GM21447 (cell line): ENCODE measurements at regions not wholly inside any gene's neighbourhood (a gene's known extent, or its start where the extent isn't known, plus 50 kb on each side); places are given as distances from the start of the nearest gene placed in this dataset.
A peak's percentile ranks its signal among the peaks of the same experiment; 100 is the strongest.

ENCODE experiments used
- ATAC-seq: cut with Tn5 transposase; IDR thresholded peaks from one replicate; pipeline ENCODE4 v1.9.1; 2021; ENCODE audit not compliant: unreplicated experiment

- no peak for ATAC-seq
Measured at GRCh38 chr7:18354108-18355085, 141.2 kb upstream of the HDAC9 start.

DNA sequence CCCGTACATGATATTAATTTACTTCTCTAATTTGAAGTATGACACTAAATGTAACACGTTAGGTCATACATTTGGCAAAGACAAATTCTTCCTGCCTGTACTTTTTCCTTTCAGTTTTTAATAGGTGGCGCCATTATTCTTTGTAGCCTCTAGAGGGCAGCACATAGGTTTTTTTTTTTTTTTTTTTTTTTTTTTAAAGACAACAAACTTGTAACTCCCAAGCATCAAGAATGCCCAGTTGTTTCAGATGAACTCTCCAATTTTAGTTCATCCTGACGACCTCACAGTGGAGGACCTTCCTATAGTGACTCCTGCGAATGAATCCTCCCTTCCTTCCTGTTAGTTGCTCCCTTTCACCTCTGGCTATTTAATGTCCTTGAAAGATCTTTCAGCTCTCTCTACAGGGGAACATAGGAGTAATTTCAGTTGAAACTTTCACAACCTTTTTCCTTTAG is 139.3 kb upstream of the HDAC9 start:
- peak; percentile 50 for ATAC-seq

- ATAC-seq, result no peak
Measured at GRCh38 chr7:18357691-18358090, 137.9 kb upstream of the HDAC9 start.

DNA sequence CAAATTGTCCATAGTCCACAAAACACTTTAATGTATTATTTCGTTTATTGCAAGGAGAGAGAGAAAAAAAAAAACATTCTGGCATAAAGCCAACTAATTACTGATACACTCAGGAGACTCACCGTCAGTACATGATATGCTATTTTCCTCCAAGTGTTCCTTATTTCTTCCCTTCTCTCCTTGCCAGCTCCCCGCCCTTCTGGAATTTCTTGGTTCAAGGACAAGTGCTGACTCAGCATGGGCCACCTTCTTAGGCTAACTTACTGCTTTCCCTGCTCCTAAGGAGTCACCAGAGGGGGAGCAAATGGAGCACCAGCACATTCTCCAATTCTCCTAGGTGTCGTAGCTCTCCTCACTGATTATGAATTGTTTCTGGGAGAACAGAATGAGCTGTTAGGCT is 133.8 kb upstream of the HDAC9 start:
- no peak for ATAC-seq

GRCh38 chr7:18363751-18364380 is 131.7 kb upstream of the HDAC9 start:
- no peak for ATAC-seq

DNA sequence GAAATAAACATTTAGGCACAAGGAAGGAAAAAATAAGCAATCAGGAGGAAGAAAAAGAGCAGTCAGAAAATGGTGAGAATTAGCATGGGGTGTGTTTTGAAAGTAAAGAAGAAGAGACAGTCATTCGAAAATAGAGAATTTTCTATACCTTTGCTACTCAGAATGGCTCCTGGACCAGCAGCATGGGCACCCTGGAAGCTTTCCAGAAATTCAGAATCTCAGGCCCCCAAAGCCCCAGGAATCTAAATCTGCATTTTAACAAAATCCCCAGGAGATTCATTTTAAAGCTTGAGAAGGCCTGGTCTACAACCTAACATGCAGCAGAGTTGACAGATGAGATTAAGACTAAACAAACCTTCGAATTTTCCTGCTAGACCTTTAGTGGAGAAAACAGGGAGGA is 131.2 kb upstream of the HDAC9 start:
- no peak for ATAC-seq

- ATAC-seq, result no peak
Measured at GRCh38 chr7:18366394-18366793, 129.2 kb upstream of the HDAC9 start.

- ATAC-seq, result no peak
Measured at GRCh38 chr7:18369011-18369410, 126.5 kb upstream of the HDAC9 start.

GRCh38 chr7:18370633-18371032 is 124.9 kb upstream of the HDAC9 start:
- no peak for ATAC-seq

- ATAC-seq, result no peak
Measured at GRCh38 chr7:18378989-18379605, 116.5 kb upstream of the HDAC9 start.

DNA sequence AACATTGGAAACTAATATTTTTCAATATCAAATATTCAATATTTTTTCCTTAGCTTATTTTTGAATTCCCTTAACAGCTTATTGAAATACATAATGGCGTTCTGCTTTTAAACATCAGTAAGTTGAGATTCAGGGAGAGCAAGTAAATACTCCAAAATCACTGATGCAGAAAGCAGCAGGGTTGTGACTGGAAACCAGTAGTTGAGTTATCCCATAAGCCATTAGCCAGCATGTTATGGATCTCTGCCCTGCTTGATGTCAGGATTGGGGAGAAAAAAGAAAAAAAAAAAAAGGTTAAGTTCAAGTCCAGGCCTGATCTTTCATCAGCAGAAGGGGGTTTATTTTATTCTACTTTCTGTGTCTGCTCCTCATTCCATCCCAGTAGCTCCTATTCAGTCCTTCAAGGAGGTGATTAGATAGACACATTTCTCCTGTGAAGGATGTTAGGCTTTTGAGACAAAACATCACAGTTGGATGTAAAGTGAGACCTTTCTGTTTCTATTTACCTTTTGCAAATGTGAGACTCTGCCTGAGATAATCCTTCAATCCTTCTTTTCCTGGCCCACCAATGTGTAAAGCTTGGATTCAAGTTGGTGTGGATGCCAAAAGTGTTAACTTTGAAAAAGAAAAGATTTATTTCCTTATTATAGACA is 110.9 kb upstream of the HDAC9 start:
- no peak for ATAC-seq

GRCh38 chr7:18386607-18387006 is 108.9 kb upstream of the HDAC9 start:
- ATAC-seq, result no peak

DNA sequence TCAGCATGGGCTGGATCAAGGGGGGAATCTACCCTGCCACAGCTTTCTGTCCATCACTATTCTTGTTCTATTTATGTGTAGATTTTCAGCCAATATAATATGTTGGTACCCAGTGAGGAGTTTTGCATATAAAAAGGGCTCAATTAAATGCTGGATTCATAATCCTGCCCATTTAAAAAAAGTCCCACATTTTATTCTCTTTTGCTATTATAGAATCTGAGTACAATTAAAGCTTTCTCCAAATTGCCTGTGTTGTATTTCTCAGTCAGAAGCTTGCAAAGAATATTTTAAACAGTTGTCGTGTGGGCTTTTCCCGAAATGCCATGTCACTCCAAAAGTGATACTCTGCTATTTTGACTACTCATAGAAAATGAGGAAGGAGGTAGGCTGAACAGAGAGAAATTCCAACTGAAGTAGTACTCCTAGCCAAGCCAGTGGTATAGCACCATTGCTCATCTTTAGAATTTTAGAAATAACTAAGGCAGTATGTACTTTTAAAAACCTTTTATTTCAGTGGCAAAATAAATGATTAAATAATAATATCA is 108.3 kb upstream of the HDAC9 start:
- ATAC-seq, result no peak

DNA sequence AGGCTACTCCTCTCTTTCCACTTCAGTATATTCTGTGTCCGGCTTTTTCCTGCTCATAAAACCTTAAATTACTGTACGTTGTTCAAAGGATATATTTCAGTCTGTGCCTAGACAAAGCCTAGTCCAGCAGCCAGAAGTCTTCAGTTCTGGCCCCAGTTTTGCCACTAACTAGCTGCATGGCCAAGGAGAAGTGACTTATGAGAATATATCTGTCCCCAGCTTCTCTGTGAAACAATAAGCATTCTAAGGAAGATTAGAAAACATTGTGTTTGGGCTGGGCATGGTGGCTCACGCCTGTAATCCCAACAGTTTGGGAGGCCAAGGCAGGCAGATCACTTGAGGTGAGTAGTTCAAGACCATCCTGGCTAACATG is 105.0 kb upstream of the HDAC9 start:
- no peak for ATAC-seq

GRCh38 chr7:18393465-18394118 is 102.0 kb upstream of the HDAC9 start:
- ATAC-seq, result no peak

DNA sequence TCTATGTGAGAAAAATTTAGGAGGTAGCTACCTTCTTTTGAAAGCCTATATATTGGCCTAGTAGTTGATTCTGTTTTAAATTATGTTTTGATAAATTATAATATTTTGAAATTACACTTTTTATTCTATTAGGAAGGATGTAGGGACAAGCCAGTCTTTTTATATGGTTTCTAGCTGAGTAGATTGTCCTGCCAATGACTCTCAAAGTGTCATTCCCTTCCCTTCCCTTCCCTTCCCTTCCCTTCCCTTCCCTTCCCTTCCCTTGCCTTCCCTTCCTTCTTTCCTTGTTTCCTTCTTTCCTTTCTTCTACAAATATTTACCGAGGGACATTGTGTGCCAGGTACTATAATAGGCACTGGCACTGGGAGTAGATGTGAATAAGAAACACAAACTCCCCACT is 99.7 kb upstream of the HDAC9 start:
- no peak for ATAC-seq

DNA sequence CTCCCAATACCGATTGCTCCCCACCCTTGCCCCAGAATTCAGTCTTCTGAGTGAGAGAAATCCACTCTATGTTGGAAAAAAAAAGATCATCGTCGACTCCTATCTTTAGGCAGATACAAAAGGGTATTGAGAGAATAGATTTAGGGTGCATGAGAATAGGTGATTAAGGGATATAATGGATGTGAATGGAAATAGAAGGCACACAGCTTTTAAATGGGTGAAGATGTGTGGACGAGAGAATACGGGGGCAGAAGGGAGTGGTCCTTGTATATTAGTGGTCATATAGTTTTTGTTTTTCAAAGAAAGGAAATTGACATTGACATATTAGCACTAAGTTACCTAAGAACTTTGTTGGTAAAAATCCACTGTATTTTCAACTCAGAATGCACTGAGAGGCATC is 98.6 kb upstream of the HDAC9 start:
- no peak for ATAC-seq

DNA sequence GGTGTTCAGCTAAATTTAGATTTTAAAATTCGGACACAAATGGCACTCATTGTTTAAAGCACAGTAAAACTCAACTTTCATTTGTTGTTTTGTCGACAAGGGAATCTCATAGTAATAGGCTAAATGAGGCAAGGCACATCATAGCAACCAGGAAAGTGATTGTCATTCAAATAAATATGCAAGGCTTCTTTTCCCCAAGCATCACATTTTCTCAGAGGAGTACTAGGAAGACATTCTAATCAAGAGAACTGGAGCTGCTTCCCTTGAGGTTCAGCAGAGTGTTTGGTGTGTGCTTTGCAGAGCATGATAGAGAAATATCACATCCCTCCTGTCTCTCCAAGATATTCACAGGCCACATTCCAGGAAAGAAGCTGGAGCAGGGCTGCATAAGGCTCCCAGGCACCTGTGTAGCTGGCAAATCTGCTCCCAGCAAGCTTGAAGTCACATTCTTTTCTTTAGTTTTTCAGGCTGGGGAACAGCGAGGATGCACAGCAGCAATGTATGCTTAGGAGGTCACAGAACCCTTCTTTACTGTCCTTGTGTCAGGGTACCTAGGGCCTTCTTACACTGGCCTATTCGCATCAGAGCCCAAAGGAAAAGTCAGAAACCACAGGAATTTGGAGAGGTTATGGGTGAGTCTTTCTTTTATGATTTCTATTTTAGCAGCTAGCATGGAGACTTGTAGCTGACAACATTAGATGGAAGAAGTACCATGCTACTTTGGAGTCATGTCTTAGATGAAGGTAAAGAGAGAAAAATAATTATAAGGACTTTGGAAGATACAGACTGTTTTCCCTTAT is 95.9 kb upstream of the HDAC9 start:
- ATAC-seq, result no peak

GRCh38 chr7:18400275-18400674 is 95.3 kb upstream of the HDAC9 start:
- no peak for ATAC-seq

- ATAC-seq, result no peak
Measured at GRCh38 chr7:18400726-18401125, 94.8 kb upstream of the HDAC9 start.
